ENCODE measurements at regions not wholly inside any gene's neighbourhood (a gene's known extent, or its start where the extent isn't known, plus 50 kb on each side); places are given as distances from the start of the nearest gene placed in this dataset.

DNA sequence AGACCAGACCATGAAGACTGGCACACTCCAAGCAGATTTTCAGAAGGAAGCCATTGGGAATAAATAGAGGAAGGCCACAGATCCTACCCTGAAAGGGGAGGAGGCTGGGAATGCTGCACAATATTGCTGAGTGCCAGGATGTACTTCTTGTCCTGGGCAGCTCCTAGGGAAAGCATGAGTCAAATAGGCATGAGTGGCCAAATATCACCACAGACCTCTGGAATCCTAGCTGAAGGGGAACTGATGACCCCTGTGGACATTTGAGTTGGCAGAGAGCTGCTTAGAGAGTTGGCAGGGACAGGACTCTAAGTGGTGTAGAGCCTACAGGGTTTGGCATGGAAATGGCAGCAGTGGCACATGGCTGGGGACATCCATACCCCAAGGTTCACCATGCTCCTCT lies 234.3 kb upstream of the TRPC4 start:
- TF ChIP-seq, protein P1, sequence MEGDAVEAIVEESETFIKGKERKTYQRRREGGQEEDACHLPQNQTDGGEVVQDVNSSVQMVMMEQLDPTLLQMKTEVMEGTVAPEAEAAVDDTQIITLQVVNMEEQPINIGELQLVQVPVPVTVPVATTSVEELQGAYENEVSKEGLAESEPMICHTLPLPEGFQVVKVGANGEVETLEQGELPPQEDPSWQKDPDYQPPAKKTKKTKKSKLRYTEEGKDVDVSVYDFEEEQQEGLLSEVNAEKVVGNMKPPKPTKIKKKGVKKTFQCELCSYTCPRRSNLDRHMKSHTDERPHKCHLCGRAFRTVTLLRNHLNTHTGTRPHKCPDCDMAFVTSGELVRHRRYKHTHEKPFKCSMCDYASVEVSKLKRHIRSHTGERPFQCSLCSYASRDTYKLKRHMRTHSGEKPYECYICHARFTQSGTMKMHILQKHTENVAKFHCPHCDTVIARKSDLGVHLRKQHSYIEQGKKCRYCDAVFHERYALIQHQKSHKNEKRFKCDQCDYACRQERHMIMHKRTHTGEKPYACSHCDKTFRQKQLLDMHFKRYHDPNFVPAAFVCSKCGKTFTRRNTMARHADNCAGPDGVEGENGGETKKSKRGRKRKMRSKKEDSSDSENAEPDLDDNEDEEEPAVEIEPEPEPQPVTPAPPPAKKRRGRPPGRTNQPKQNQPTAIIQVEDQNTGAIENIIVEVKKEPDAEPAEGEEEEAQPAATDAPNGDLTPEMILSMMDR (IDR thresholded peaks at IDR 0.05): no peak
- no peak for TF ChIP-seq ZFX (IDR thresholded peaks at IDR 0.05; ENCODE audit: borderline replicate concordance)

Measured in 22Rv1 (cell line).